PFSK-1 (cell line): ENCODE measurements at regions not wholly inside any gene's neighbourhood (a gene's known extent, or its start where the extent isn't known, plus 50 kb on each side); places are given as distances from the start of the nearest gene placed in this dataset.

Source experiments
- FOXP2 ChIP-seq: optimal IDR thresholded peaks from 2 replicates; pipeline ENCODE3; 2011; ENCODE audit warnings: borderline replicate concordance, control low read depth, inconsistent platforms; ENCODE audit not compliant: insufficient read depth; ENCODE audit errors: extremely low read length, extremely low read depth
- POLR2AphosphoS5 ChIP-seq: IDR thresholded peaks from 2 replicates; pipeline ENCODE4 v1.6.1; 2012; ENCODE audit warnings: low read depth, mild to moderate bottlenecking, control low read depth, low read length, moderate library complexity
- SIN3A ChIP-seq: IDR thresholded peaks from 2 replicates; pipeline ENCODE4 v1.6.1; 2012; ENCODE audit warnings: mild to moderate bottlenecking, low read length, moderate library complexity, borderline replicate concordance; ENCODE audit not compliant: insufficient read depth
- TAF1 ChIP-seq: IDR thresholded peaks from 2 replicates; pipeline ENCODE4 v1.6.1; 2012; ENCODE audit warnings: low read length, control low read depth, borderline replicate concordance; ENCODE audit not compliant: insufficient read depth
- TF ChIP-seq, protein P1 (sequence below), 2 experiments: IDR thresholded peaks; 2 replicates each; pipeline versions ENCODE4 v1.6.1 to v1.8.0; 2011 to 2012; ENCODE audit warnings: low read depth in 2 of 2, low read length in 2 of 2, control low read depth in 1 of 2, inconsistent platforms in 1 of 2, mild to moderate bottlenecking in 1 of 2, moderate library complexity in 1 of 2; ENCODE audit not compliant: insufficient read depth in 1 of 2

DNA sequence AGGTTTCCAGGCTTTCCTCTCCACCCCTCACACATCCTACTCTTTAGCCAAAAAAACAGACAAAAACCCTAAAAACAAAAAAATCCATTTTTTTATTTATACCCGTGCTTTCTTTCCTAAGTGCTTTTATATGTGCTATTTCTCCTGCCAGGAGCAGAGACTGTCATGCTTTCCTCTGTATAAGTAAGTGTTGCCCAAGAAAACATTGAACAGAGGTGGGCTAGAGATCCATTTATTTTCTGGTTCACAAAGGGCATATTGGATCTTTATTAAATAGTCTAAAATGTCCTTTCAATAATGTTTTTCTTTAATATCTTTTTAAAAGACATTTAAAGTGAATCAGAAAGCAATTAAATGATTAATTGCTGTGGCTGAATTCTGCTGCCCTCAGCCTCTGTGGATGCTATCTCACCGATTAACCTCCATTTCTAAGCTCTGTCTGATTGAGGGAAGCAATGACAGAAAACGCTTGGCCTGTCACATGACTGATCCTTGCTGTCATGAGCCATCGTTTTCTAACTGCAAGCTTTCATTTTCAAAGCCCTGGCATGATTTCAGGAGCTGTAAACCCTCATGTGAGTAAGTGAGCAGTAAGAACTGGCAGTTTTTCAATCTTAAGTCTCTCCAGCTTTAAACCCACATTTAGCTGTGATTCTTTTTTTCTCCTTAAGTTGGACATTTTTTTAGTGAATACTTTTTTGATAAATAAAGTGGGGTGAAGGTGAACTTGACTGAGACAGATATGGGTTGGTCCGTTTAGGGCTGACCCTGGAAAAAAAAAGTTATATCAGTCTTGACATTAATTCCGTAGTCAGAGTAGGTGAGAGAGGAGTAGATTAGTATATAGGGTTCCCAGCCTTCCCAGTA is 180.7 kb upstream of the PGRMC2 start:
- TF ChIP-seq POLR2AphosphoS5 (no peak), FOXP2 (no peak), TAF1 (no peak), SIN3A (no peak)
- TF ChIP-seq, protein P1, sequence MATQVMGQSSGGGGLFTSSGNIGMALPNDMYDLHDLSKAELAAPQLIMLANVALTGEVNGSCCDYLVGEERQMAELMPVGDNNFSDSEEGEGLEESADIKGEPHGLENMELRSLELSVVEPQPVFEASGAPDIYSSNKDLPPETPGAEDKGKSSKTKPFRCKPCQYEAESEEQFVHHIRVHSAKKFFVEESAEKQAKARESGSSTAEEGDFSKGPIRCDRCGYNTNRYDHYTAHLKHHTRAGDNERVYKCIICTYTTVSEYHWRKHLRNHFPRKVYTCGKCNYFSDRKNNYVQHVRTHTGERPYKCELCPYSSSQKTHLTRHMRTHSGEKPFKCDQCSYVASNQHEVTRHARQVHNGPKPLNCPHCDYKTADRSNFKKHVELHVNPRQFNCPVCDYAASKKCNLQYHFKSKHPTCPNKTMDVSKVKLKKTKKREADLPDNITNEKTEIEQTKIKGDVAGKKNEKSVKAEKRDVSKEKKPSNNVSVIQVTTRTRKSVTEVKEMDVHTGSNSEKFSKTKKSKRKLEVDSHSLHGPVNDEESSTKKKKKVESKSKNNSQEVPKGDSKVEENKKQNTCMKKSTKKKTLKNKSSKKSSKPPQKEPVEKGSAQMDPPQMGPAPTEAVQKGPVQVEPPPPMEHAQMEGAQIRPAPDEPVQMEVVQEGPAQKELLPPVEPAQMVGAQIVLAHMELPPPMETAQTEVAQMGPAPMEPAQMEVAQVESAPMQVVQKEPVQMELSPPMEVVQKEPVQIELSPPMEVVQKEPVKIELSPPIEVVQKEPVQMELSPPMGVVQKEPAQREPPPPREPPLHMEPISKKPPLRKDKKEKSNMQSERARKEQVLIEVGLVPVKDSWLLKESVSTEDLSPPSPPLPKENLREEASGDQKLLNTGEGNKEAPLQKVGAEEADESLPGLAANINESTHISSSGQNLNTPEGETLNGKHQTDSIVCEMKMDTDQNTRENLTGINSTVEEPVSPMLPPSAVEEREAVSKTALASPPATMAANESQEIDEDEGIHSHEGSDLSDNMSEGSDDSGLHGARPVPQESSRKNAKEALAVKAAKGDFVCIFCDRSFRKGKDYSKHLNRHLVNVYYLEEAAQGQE (IDR thresholded peaks at IDR 0.05; ENCODE audit: insufficient read depth in 1 of 2, low read depth in 2 of 2, low read length in 2 of 2), result no peak

- TF ChIP-seq POLR2AphosphoS5 (no peak), TAF1 (no peak), FOXP2 (no peak), SIN3A (no peak)
- TF ChIP-seq, protein P1 (IDR thresholded peaks at IDR 0.05; ENCODE audit: insufficient read depth in 1 of 2, low read depth in 2 of 2, low read length in 2 of 2), result no peak
Measured at GRCh38 chr4:128465523-128465922, 177.9 kb upstream of the PGRMC2 start.

GRCh38 chr4:128463006-128463405 is 175.4 kb upstream of the PGRMC2 start:
- no peak for TF ChIP-seq FOXP2
- TF ChIP-seq TAF1, result no peak
- no peak for TF ChIP-seq POLR2AphosphoS5
- TF ChIP-seq, protein P1 (IDR thresholded peaks at IDR 0.05; ENCODE audit: insufficient read depth in 1 of 2, low read depth in 2 of 2, low read length in 2 of 2), result no peak
- no peak for TF ChIP-seq SIN3A

DNA sequence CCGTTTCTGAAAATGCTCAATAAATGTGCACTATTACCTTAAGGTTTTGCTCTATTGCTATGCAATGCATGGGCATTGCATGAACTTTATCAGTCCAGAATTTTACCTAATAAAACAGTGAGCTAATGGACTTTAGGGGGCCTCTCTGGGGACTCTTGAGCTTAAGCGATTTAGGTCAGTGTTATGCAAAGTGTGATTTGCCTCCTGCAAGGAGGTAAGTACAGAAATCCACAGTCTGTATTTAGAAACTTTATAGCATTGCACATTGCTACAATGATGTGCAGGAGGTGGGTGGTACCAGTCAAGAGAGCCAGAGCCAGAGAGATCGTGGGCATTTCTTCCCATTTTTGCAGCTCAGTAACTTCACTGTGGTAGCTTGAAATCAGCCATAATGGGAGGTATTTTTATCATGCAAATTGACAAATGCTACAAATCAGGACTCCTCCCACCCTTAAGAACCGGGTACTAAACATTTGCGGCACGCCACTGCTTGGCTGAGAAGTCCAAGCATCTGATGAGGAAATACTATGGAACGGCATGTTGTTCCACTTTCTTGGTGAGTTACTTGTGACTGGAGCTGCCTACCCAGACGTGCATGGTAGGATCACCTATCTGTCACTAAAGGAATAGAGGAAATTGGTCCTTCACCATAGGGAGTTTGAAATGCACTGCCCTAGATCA is 174.6 kb upstream of the PGRMC2 start:
- TF ChIP-seq TAF1, result no peak
- no peak for TF ChIP-seq FOXP2
- TF ChIP-seq, protein P1 (IDR thresholded peaks at IDR 0.05; ENCODE audit: insufficient read depth in 1 of 2, low read depth in 2 of 2, low read length in 2 of 2), result no peak
- TF ChIP-seq SIN3A, result no peak
- TF ChIP-seq POLR2AphosphoS5, result no peak
